ENCODE measurements at regions not wholly inside any gene's neighbourhood (a gene's known extent, or its start where the extent isn't known, plus 50 kb on each side); places are given as distances from the start of the nearest gene placed in this dataset.

DNA sequence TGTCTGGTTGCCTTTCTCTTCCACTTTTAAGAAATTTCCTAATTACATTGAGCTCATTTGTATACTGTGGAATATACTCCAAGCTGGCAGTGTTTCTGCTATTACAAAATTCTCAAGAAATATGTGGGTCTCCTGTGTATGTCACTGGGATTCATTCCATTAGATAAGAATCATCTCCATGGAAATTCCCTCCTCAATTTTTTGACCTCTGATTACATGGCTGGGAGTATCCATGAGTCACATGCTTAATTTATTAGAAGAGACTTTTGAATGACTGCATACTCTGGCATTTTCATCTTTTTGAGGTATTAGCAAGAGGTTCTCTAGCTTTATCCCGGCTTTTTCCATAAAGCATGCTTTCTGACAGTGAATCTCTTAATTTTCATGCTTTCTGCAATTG, 665.5 kb upstream of the CNTNAP5 start:
- no peak for TF ChIP-seq CTCF (IDR thresholded peaks at IDR 0.05; ENCODE audit: insufficient read depth, missing control alignments)
- FAIRE-seq (no peak), DNase-seq (ENCODE audit: insufficient read length, low spot score) (no peak)

DNA sequence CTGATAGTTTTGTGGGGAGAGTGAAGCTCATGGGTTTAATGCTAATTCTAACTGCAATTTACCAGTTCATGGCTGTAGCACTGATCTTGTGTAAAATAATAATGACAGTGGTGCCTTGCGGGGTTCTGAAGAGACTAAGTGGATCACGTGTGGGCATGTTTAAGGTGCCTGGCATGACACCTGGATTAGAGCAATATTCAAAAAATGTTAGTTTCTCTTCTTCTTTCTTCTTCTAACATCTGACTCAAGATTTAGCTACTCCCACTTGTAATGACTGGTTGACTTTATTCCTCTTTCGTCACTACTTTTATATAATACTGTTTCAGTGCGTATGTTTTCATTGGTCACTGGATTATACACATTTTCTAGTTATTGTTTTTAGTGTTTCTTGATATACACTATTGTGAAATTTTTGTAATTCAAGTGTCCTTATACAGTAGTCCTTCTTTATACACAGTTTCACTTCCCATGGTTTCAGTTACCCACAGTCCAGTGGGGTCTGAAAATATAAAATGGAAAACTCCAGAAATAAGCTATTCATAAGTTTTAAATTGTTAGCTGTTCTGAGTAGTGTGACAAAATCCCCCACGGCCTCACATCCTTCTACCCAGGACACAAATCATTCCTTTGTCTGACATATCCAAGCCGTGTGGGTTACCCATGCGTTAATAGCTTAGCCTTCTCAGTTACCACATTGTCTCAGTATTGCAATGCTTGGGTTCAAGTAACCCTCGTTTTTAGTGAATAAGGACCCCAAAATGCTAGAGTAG, 662.2 kb upstream of the CNTNAP5 start:
- DNase-seq (ENCODE audit: insufficient read length, low spot score) = no peak
- FAIRE-seq = no peak
- no peak for TF ChIP-seq CTCF (IDR thresholded peaks at IDR 0.05; ENCODE audit: insufficient read depth, missing control alignments)

DNA sequence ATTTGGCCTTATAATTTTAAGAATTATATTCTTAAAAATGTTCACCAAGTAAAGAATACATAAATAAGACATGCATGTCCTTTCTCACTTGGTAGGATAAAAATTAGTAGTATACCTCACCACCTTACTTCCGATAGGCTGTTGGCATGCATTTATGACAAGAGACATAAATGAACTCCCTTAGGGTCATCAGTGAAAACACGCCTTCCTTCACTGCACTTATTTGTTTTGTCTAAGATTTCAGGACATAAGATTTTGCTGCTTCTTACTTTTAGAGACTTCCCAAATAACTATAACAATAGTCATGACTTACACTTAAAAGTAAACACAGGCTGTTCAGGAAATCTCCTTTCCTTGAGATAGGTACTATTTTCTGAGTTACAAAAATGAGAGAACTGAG, 661.3 kb upstream of the CNTNAP5 start:
- FAIRE-seq = peak; percentile 35
- no peak for TF ChIP-seq CTCF (IDR thresholded peaks at IDR 0.05; ENCODE audit: insufficient read depth, missing control alignments)
- no peak for DNase-seq (ENCODE audit: insufficient read length, low spot score)

DNA sequence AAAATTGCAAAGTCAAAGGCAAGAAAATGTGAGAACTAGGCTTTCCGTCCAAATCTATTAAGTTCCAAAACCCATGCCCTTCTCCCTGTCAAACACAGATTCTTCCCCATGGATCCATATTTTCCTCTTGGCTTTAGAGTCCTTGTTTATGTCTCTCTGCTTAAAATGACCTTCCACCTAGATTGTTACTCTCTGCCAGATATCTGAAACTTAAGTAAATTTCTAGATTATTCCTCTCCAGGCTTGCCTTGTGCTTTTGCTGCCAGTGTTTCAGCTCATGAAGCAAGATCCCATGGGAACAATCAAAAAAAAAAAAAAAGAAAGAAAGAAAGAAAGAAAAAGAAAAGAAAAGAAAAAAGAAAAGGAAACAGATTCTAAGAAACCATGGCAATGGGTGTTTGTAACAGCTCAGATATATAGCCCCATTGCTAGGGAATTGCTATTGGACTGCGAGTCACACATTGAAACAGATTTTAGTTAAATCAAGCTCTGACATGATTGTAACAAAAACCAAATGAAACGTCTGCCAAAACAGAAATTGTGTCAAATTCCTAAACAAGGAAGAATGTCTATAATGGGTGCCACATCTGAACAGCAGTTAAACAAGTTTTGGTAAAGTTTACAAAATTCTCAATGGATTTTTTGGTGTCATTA, 660.7 kb upstream of the CNTNAP5 start:
- no peak for TF ChIP-seq CTCF (IDR thresholded peaks at IDR 0.05; ENCODE audit: insufficient read depth, missing control alignments)
- DNase-seq (ENCODE audit: insufficient read length, low spot score) (no peak), FAIRE-seq (no peak)

GRCh38 chr2:123366239-123366837, 658.7 kb upstream of the CNTNAP5 start:
- DNase-seq (ENCODE audit: insufficient read length, low spot score) = no peak
- FAIRE-seq = no peak

GRCh38 chr2:123370186-123370585, 654.9 kb upstream of the CNTNAP5 start:
- no peak for DNase-seq (ENCODE audit: insufficient read length, low spot score)
- no peak for FAIRE-seq
- no peak for TF ChIP-seq CTCF (IDR thresholded peaks at IDR 0.05; ENCODE audit: insufficient read depth, missing control alignments)

More at GRCh38 chr2:123366239-123366837, 658.7 kb upstream of the CNTNAP5 start:
- no peak for TF ChIP-seq CTCF (IDR thresholded peaks at IDR 0.05; ENCODE audit: insufficient read depth, missing control alignments)

- FAIRE-seq (no peak), DNase-seq (ENCODE audit: insufficient read length, low spot score) (no peak)
- TF ChIP-seq CTCF (IDR thresholded peaks at IDR 0.05; ENCODE audit: insufficient read depth, missing control alignments) = no peak
These were observed 653.6 kb upstream of the CNTNAP5 start for GRCh38 chr2:123371535-123371934.

All from D721Med (cell line).